Osteocyte (in vitro differentiated cells): ENCODE measurements at regions not wholly inside any gene's neighbourhood (a gene's known extent, or its start where the extent isn't known, plus 50 kb on each side); places are given as distances from the start of the nearest gene placed in this dataset.
"Not testable (repeated sequence)": the region's sequence is repeated elsewhere in the genome, so short reads cannot be mapped to it uniquely, and the experiment has no call there.

ENCODE experiments used
- DNase-seq: peaks from one replicate; pipeline ENCODE4 v3.0.0; 2021; ENCODE audit warnings: mixed read lengths; ENCODE audit not compliant: unreplicated experiment; ENCODE audit errors: extremely low spot score
- H3K27ac Mint-ChIP-seq: one replicate; pipeline ENCODE4 v1.8.0; 2021; ENCODE audit warnings: mild to moderate bottlenecking, mixed read lengths; ENCODE audit not compliant: unreplicated experiment
- H3K27me3 Mint-ChIP-seq: one replicate; pipeline ENCODE4 v1.8.0; 2021; ENCODE audit warnings: mixed read lengths; ENCODE audit not compliant: unreplicated experiment
- H3K36me3 Mint-ChIP-seq: one replicate; pipeline ENCODE4 v1.8.0; 2021; ENCODE audit warnings: mixed read lengths; ENCODE audit not compliant: unreplicated experiment
- H3K4me1 Mint-ChIP-seq: one replicate; pipeline ENCODE4 v1.8.0; 2021; ENCODE audit warnings: mixed read lengths; ENCODE audit not compliant: unreplicated experiment
- H3K4me3 Mint-ChIP-seq: one replicate; pipeline ENCODE4 v1.8.0; 2021; ENCODE audit warnings: mild to moderate bottlenecking, moderate library complexity, mixed read lengths; ENCODE audit not compliant: unreplicated experiment
- H3K9me3 Mint-ChIP-seq: one replicate; pipeline ENCODE4 v1.8.0; 2021; ENCODE audit warnings: mixed read lengths; ENCODE audit not compliant: unreplicated experiment
- TF ChIP-seq, protein P1 (sequence below): fragments of 200-600 bp; sonication (generic); IDR thresholded peaks from 2 replicates; pipeline ENCODE4 v1.5.0; 2021; ENCODE audit warnings: antibody characterized with exemption, mild to moderate bottlenecking, moderate library complexity

DNA sequence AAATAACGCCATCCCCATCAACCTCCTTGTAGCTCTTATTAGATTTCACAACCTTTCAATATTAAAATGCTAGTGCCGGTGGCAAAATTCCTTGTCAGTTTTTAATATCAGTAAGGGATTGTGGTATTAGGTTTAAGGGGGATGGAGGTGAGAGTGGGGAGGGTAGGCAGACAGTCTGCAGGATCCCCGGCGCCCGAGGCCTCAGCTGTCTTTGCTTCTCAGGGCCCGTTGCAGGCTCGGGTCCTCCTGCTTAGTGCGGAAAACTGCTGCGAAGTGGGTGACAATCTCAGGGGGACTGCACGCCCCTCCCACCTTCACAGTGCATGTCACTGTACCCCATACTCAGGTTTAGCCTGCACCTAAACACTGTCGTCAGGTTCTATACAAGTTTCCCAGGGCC lies 274.3 kb upstream of the PODXL start:
- no peak overlapping the region for H3K4me3 Mint-ChIP-seq
- no peaks in the 10 kb centered on the region for H3K9me3 Mint-ChIP-seq
- no peak for DNase-seq
- H3K27ac Mint-ChIP-seq: no peak overlapping the region
- H3K27me3 Mint-ChIP-seq: peaks cover 58% of the 10 kb centered on the region
- TF ChIP-seq, protein P1, sequence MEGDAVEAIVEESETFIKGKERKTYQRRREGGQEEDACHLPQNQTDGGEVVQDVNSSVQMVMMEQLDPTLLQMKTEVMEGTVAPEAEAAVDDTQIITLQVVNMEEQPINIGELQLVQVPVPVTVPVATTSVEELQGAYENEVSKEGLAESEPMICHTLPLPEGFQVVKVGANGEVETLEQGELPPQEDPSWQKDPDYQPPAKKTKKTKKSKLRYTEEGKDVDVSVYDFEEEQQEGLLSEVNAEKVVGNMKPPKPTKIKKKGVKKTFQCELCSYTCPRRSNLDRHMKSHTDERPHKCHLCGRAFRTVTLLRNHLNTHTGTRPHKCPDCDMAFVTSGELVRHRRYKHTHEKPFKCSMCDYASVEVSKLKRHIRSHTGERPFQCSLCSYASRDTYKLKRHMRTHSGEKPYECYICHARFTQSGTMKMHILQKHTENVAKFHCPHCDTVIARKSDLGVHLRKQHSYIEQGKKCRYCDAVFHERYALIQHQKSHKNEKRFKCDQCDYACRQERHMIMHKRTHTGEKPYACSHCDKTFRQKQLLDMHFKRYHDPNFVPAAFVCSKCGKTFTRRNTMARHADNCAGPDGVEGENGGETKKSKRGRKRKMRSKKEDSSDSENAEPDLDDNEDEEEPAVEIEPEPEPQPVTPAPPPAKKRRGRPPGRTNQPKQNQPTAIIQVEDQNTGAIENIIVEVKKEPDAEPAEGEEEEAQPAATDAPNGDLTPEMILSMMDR: no peak
- H3K4me1 Mint-ChIP-seq: peaks cover 4% of the 10 kb centered on the region
- no peaks in the 10 kb centered on the region for H3K36me3 Mint-ChIP-seq

DNA sequence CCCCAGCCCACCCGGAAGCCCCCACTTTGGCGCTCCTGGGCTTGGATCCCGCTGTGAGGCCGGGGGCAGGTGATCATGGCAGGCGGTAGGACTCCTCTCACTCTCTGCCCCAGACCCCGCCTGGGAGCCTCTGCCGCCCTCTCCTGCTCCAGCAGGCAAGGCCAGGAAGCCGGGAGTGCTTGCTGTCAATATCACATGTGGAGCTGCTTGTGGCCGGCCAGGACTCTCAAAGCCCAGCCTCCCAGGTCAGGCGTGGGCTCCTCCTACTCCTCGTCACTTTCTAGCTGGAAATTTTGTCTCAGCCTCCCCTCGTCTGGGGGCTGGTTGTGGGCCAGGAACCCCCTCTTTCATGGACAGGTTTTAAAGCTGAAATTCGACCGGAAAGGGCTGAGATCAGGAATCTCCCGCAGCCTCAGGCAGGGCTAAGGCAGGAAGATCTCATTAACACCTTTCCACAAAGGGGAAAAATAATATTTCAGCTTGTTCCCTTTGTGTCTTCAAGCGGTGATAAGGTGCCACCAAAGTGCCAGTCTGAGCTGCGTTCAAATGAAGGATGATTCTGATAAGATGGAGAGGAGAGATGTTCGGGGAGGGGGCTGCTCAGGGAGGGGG lies 273.6 kb upstream of the PODXL start:
- peaks cover 4% of the 10 kb centered on the region for H3K4me1 Mint-ChIP-seq
- H3K27me3 Mint-ChIP-seq: peaks cover 54% of the 10 kb centered on the region
- no peak overlapping the region for H3K27ac Mint-ChIP-seq
- DNase-seq: no peak
- TF ChIP-seq, protein P1: no peak
- no peaks in the 10 kb centered on the region for H3K36me3 Mint-ChIP-seq
- no peak overlapping the region for H3K4me3 Mint-ChIP-seq
- H3K9me3 Mint-ChIP-seq: no peaks in the 10 kb centered on the region

DNA sequence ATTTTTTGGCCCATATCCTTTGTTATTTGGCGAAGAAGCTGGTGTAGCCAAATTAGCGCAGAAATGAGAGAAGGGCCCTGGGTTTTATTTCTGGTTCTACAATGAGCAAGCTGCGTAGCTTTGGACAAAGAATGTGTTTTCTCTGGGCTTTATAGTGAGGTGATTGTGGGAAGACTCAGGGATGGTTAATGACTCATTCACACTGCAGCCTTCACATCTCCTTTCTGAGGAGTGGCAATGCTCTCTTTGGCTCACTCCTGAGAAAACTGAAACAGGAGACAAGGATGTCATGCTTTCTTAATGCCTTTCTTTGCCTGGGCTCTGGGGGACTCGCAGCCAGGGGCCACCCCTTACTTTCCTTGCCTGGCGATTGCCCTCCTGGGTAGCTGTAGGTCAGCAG lies 271.0 kb upstream of the PODXL start:
- Mint-ChIP-seq H3K36me3 (no peaks in the 10 kb centered on the region), H3K27ac (no peak overlapping the region), H3K4me1 (peaks cover 4% of the 10 kb centered on the region), H3K9me3 (no peaks in the 10 kb centered on the region), H3K27me3 (peaks cover 46% of the 10 kb centered on the region), H3K4me3 (no peak overlapping the region)
- no peak for DNase-seq
- TF ChIP-seq, protein P1: no peak

DNA sequence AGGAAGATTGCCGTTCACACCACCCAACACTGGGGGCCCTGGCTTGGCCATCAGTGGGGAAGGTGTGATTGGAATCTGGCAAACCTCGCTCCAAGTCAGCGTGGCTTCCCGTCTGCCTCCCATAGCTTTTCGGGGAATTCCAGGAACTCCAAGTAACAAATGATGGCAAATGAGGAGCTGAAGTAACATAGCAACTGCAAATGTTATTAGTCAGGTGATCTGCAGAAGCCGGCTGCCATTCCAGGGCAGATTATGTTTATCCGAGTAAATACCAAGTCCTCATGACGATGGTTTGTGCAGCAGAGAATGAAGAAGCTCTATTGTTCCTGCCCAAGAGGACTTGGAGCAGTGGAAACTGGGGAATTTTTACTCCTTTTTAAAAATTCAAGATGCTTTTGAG lies 270.5 kb upstream of the PODXL start:
- Mint-ChIP-seq H3K27me3 (peaks cover 46% of the 10 kb centered on the region), H3K4me1 (peaks cover 4% of the 10 kb centered on the region), H3K36me3 (no peaks in the 10 kb centered on the region), H3K4me3 (no peak overlapping the region), H3K9me3 (no peaks in the 10 kb centered on the region), H3K27ac (no peak overlapping the region)
- TF ChIP-seq, protein P1: no peak
- no peak for DNase-seq

DNA sequence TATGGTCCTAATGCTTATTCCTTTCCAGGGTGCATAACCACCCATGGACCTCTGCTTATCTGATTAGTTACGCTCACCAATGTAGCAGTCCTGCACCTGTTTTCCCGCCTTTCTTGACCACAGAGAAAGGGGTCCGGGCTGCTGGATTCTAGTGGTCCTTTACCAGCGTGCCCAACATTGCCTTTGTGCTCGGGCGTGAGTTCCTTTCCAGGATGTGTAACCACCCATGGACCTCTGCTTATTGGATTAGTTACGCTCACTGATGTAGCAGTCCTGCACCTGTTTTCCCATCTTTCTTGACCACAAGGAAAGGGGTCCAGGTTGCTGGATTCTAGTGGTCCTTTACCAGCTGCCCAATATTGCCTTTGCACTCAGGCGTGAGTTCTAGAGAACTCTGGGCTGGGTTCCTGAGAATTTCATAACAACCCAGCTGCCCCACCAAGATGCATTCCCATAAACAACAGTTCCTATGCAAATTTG lies 267.6 kb upstream of the PODXL start:
- H3K36me3 Mint-ChIP-seq, H3K4me3 Mint-ChIP-seq, H3K4me1 Mint-ChIP-seq, DNase-seq, H3K9me3 Mint-ChIP-seq, H3K27ac Mint-ChIP-seq: not testable (repeated sequence)
- peaks cover 46% of the 10 kb centered on the region for H3K27me3 Mint-ChIP-seq
